Tibial nerve (tissue), 4 donors: ENCODE measurements at regions not wholly inside any gene's neighbourhood (a gene's known extent, or its start where the extent isn't known, plus 50 kb on each side); places are given as distances from the start of the nearest gene placed in this dataset.

Experiments
- EP300 ChIP-seq, 2 donors: sonication (generic); formaldehyde crosslinking; IDR thresholded peaks; one replicate each; pipeline ENCODE4 v1.6.1; 2017; ENCODE audit warnings: antibody characterized with exemption in 2 of 2, mild to moderate bottlenecking in 1 of 2
- POLR2A ChIP-seq, 2 donors: fragments of 450-650 bp; IDR thresholded peaks; one replicate each; pipeline ENCODE4 v1.6.1; 2017; ENCODE audit warnings: antibody characterized with exemption in 2 of 2, mild to moderate bottlenecking in 2 of 2, moderate library complexity in 2 of 2
- TF ChIP-seq, protein P1 (sequence below), 5 experiments: fragments of 200-600 bp in 3 of 5; fragments of 450-650 bp in 2 of 5; sonication (generic) in 3 of 5; IDR thresholded peaks; one replicate each; pipeline ENCODE4 v1.5.1; 2016 to 2019; ENCODE audit warnings: antibody characterized with exemption in 5 of 5, mild to moderate bottlenecking in 3 of 5, moderate library complexity in 2 of 5

GRCh38 chr5:166672431-166672830 lies 1619.0 kb upstream of the WWC1 start:
- TF ChIP-seq, protein P1, sequence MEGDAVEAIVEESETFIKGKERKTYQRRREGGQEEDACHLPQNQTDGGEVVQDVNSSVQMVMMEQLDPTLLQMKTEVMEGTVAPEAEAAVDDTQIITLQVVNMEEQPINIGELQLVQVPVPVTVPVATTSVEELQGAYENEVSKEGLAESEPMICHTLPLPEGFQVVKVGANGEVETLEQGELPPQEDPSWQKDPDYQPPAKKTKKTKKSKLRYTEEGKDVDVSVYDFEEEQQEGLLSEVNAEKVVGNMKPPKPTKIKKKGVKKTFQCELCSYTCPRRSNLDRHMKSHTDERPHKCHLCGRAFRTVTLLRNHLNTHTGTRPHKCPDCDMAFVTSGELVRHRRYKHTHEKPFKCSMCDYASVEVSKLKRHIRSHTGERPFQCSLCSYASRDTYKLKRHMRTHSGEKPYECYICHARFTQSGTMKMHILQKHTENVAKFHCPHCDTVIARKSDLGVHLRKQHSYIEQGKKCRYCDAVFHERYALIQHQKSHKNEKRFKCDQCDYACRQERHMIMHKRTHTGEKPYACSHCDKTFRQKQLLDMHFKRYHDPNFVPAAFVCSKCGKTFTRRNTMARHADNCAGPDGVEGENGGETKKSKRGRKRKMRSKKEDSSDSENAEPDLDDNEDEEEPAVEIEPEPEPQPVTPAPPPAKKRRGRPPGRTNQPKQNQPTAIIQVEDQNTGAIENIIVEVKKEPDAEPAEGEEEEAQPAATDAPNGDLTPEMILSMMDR (IDR thresholded peaks at IDR 0.05) = no peak
- TF ChIP-seq POLR2A (IDR thresholded peaks at IDR 0.05) (no peak), EP300 (IDR thresholded peaks at IDR 0.05) (no peak)
